Natural killer cell (primary cell): ENCODE measurements at regions not wholly inside any gene's neighbourhood (a gene's known extent, or its start where the extent isn't known, plus 50 kb on each side); places are given as distances from the start of the nearest gene placed in this dataset.

Source experiments
- ATAC-seq, 3 donors: fragments of 150-1000 bp in 2 of 3; fragments of 200-7000 bp in 1 of 3; cut with Tn5 transposase; 1 replicate in 1 of 3; 2 replicates in 2 of 3; pipeline ENCODE4 v1.10.0; 2021; ENCODE audit warnings: mild to moderate bottlenecking in 2 of 3, moderate library complexity in 2 of 3
- DNase-seq, 2 donors: peaks; one replicate each; pipeline versions ENCODE4 v3.0.0 to v3.0.0-alpha.2; 2013 to 2021; ENCODE audit warnings: mixed read lengths in 1 of 2
- H3K27ac ChIP-seq: one replicate; pipeline ENCODE4 v1.5.1; 2013; ENCODE audit warnings: mild to moderate bottlenecking, low read length
- H3K27me3 ChIP-seq: one replicate; pipeline ENCODE4 v1.6.1; 2013; ENCODE audit warnings: low read length; ENCODE audit not compliant: control insufficient read depth, insufficient read depth
- H3K36me3 ChIP-seq: one replicate; pipeline ENCODE4 v1.6.1; 2013; ENCODE audit warnings: low read length; ENCODE audit not compliant: control insufficient read depth, insufficient read depth
- H3K4me1 ChIP-seq: one replicate; pipeline ENCODE4 v1.6.1; 2013; ENCODE audit warnings: low read length; ENCODE audit not compliant: control insufficient read depth, insufficient read depth
- H3K4me3 ChIP-seq: one replicate; pipeline ENCODE4 v1.5.1; 2013; ENCODE audit warnings: low read length
- H3K9me3 ChIP-seq: one replicate; pipeline ENCODE4 v1.6.1; 2013; ENCODE audit warnings: low read length; ENCODE audit not compliant: control insufficient read depth, insufficient read depth
- H3K27ac Mint-ChIP-seq, 2 donors: one replicate each; pipeline ENCODE4 v1.8.0; 2022; ENCODE audit warnings: mild to moderate bottlenecking in 2 of 2, mixed read lengths in 2 of 2, moderate library complexity in 1 of 2
- H3K27me3 Mint-ChIP-seq, 2 donors: one replicate each; pipeline ENCODE4 v1.8.0; 2022; ENCODE audit warnings: low read depth in 2 of 2, mixed read lengths in 2 of 2
- H3K36me3 Mint-ChIP-seq: one replicate; pipeline ENCODE4 v1.8.0; 2022; ENCODE audit warnings: mixed read lengths
- H3K4me1 Mint-ChIP-seq, 2 donors: one replicate each; pipeline ENCODE4 v1.8.0; 2022; ENCODE audit warnings: mixed read lengths in 2 of 2
- H3K4me3 Mint-ChIP-seq: one replicate; pipeline ENCODE4 v1.8.0; 2022; ENCODE audit warnings: mild to moderate bottlenecking, moderate library complexity, mixed read lengths
- H3K9me3 Mint-ChIP-seq, 2 donors: one replicate each; pipeline ENCODE4 v1.8.0; 2022; ENCODE audit warnings: mixed read lengths in 2 of 2
- WGBS: methylation state at CpG from one replicate; pipeline ENCODE4 v1.1.7; 2013; ENCODE audit warnings: missing lambda C conversion rate; ENCODE audit not compliant: insufficient coverage; 5-methylcytosine and 5-hydroxymethylcytosine counted together
- intact Hi-C: fragments of 100-400 bp; cut with micrococcal nuclease; formaldehyde crosslinking; loops from one replicate; pipeline ENCODE4 v1.14.2; 2022
- TF ChIP-seq, protein P1 (sequence below): fragments of 200-600 bp; IDR thresholded peaks from one replicate; pipeline ENCODE4 v1.8.0; 2022; ENCODE audit warnings: antibody characterized with exemption

DNA sequence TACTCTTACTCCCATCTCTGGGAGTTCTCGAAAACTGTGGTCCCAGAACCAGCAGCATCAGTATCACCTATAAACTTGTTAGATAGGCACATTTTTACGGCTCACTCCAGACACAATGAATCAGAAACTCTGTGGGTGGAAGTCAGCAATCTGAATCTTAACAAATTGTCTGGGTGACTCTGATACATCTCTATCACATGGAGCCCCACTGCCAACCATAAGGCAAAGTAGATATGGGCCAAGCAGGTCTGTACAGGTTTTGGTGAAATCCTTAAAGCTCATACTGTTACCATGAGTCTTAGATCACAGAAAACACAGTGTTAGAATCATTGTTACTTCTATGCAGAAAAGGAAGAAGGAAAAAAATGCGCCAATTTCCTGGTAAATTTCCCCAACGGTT is 122.5 kb upstream of the HCCS start:
- Mint-ChIP-seq H3K4me3 (no peak overlapping the region), H3K9me3 (peaks cover 2 to 6% of the 10 kb centered on the region in 2 donors), H3K36me3 (no peaks in the 10 kb centered on the region), H3K4me1 (no peaks in the 10 kb centered on the region), H3K27ac (no peak overlapping the region), H3K27me3 (no peaks in the 10 kb centered on the region)
- H3K27me3 ChIP-seq = no peaks in the 10 kb centered on the region
- H3K9me3 ChIP-seq = no peaks in the 10 kb centered on the region
- H3K27ac ChIP-seq = no peak overlapping the region
- H3K36me3 ChIP-seq = no peaks in the 10 kb centered on the region
- no peak overlapping the region for H3K4me3 ChIP-seq
- 89% methylated on average over 2 of the region's 4 CpGs for WGBS
- intact Hi-C loops = no loop called here
- H3K4me1 ChIP-seq = no peaks in the 10 kb centered on the region
- TF ChIP-seq, protein P1, sequence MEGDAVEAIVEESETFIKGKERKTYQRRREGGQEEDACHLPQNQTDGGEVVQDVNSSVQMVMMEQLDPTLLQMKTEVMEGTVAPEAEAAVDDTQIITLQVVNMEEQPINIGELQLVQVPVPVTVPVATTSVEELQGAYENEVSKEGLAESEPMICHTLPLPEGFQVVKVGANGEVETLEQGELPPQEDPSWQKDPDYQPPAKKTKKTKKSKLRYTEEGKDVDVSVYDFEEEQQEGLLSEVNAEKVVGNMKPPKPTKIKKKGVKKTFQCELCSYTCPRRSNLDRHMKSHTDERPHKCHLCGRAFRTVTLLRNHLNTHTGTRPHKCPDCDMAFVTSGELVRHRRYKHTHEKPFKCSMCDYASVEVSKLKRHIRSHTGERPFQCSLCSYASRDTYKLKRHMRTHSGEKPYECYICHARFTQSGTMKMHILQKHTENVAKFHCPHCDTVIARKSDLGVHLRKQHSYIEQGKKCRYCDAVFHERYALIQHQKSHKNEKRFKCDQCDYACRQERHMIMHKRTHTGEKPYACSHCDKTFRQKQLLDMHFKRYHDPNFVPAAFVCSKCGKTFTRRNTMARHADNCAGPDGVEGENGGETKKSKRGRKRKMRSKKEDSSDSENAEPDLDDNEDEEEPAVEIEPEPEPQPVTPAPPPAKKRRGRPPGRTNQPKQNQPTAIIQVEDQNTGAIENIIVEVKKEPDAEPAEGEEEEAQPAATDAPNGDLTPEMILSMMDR = no peak
- DNase-seq = no peak
- no peak for ATAC-seq

DNA sequence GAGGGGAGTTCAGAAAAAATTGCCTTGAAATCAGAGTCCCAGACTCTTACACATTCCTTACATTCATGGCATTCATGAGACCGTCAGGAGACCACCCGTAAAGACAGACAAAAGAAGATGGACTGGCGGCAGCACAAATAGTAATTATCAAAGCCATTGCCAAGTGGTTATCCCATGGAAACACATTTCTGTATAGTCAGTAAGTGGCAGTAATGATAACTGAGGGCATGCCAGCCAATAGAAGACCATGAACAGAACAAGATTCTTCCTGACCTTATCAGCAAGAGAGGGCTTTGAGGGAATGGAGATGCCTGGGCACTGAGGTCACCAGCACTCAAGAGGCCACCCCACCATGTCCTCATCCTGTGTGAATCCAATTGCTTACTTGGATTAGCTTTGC is 121.7 kb upstream of the HCCS start:
- Mint-ChIP-seq H3K36me3 (no peaks in the 10 kb centered on the region), H3K4me1 (no peaks in the 10 kb centered on the region), H3K9me3 (peaks cover 0 to 2% of the 10 kb centered on the region in 2 donors), H3K4me3 (no peak overlapping the region), H3K27me3 (no peaks in the 10 kb centered on the region), H3K27ac (no peak overlapping the region)
- no peak for DNase-seq
- 86% methylated on average over 3 of the region's 3 CpGs for WGBS
- ATAC-seq = no peak
- Histone ChIP-seq H3K36me3 (no peaks in the 10 kb centered on the region), H3K27me3 (no peaks in the 10 kb centered on the region), H3K9me3 (no peaks in the 10 kb centered on the region), H3K27ac (no peak overlapping the region), H3K4me1 (no peaks in the 10 kb centered on the region), H3K4me3 (no peak overlapping the region)
- intact Hi-C loops = no loop called here
- TF ChIP-seq, protein P1 = no peak

DNA sequence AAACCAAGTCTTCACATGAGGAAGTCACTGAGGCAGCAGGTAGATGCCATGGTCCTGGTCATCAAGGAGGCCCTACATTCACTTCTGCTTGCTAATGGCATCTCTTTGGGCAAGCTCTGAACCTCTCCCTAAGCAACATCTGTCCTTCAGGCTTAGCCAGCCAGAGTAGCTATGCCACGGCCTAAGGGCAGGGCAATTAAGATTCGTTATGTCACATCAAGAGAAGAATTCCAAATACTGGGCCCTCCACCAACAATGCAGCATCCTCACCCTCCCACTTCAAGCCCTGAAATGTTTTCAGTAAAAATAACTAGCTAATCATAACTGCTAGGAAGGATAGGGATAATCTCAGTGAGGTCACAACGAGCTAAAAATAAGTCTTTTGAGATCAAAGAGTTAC is 120.7 kb upstream of the HCCS start:
- Histone ChIP-seq H3K27ac (no peak overlapping the region), H3K27me3 (no peaks in the 10 kb centered on the region), H3K36me3 (no peaks in the 10 kb centered on the region), H3K4me1 (no peaks in the 10 kb centered on the region), H3K4me3 (no peak overlapping the region), H3K9me3 (no peaks in the 10 kb centered on the region)
- WGBS = 100% methylated on average over 1 of the region's 3 CpGs
- Mint-ChIP-seq H3K9me3 (peaks cover 0 to 2% of the 10 kb centered on the region in 2 donors), H3K27me3 (no peaks in the 10 kb centered on the region), H3K27ac (no peak overlapping the region), H3K4me1 (no peaks in the 10 kb centered on the region), H3K36me3 (no peaks in the 10 kb centered on the region), H3K4me3 (no peak overlapping the region)
- TF ChIP-seq, protein P1 = no peak
- intact Hi-C loops = no loop called here
- DNase-seq (no peak), ATAC-seq (no peak)

DNA sequence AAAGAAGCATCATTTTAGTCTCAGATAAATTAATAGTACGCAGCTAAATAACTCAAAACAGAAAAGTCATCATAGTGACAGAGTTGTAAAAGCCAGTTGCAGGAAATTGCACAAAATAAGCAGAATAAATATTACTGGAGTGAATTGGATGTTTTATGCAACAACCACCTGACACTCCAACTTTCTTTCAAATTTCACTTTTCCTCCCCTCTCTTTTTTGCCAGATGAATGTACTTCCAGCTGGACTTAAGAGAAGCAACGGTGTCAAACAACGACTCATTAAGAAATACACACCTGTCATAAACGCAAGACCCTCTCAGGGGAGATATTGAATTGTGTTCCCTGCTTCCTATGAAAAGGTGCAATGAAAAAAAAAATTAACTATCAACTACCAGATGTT is 120.2 kb upstream of the HCCS start:
- H3K27me3 Mint-ChIP-seq = no peaks in the 10 kb centered on the region
- no peaks in the 10 kb centered on the region for H3K36me3 Mint-ChIP-seq
- no peak overlapping the region for H3K4me3 ChIP-seq
- H3K36me3 ChIP-seq = no peaks in the 10 kb centered on the region
- ATAC-seq (no peak), DNase-seq (no peak)
- H3K4me1 ChIP-seq = no peaks in the 10 kb centered on the region
- H3K4me3 Mint-ChIP-seq = no peak overlapping the region
- WGBS = no CpG with 5 or more reads among the region's 4 CpGs
- no peaks in the 10 kb centered on the region for H3K4me1 Mint-ChIP-seq
- no peak overlapping the region for H3K27ac Mint-ChIP-seq
- no peaks in the 10 kb centered on the region for H3K9me3 ChIP-seq
- H3K9me3 Mint-ChIP-seq = peaks cover 0 to 2% of the 10 kb centered on the region in 2 donors
- no peak overlapping the region for H3K27ac ChIP-seq
- intact Hi-C loops = no loop called here
- TF ChIP-seq, protein P1 = no peak
- no peaks in the 10 kb centered on the region for H3K27me3 ChIP-seq
